ENCODE measurements at regions not wholly inside any gene's neighbourhood (a gene's known extent, or its start where the extent isn't known, plus 50 kb on each side); places are given as distances from the start of the nearest gene placed in this dataset.

DNA sequence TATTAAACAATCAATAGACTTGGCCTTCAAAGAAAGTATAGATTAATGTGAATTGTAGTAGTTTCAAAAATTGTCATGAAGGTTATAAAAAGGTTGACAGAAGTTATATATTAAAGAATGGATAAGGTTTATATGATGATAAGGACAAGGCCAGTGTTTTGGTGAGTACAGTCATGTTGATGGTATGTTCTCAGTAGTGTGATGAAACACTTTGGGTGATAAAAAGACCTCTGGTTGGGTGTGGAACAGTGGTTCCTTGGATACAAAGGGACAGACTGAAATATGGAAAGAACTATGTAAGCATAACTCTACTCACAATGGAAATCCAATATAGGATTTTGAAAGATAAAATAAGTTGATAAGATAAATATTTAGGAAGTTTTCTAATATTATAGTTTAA, 866.3 kb downstream of the ANKRD7 start:
- no peak for TF ChIP-seq POLR2A (IDR thresholded peaks at IDR 0.05; ENCODE audit: low read depth, low read length)
- no peak for TF ChIP-seq TAF1 (IDR thresholded peaks at IDR 0.05; ENCODE audit: borderline replicate concordance, low read depth, low read length)

Data from GM12892 (cell line).